HG03558 (cell line): ENCODE measurements at regions not wholly inside any gene's neighbourhood (a gene's known extent, or its start where the extent isn't known, plus 50 kb on each side); places are given as distances from the start of the nearest gene placed in this dataset.

Experiments used
- ATAC-seq: cut with Tn5 transposase; IDR thresholded peaks from one replicate; pipeline ENCODE4 v1.9.1; 2021; ENCODE audit warnings: moderate number of reproducible peaks; ENCODE audit not compliant: unreplicated experiment; ENCODE audit errors: extremely low read depth

- no peak for ATAC-seq
Observed at GRCh38 chr14:71632440-71632946, 299.7 kb upstream of the RGS6 start.

GRCh38 chr14:71636076-71636475 lies 296.2 kb upstream of the RGS6 start:
- no peak for ATAC-seq

- ATAC-seq: no peak
Observed at GRCh38 chr14:71636820-71637471, 295.3 kb upstream of the RGS6 start.

GRCh38 chr14:71638523-71639196 lies 293.6 kb upstream of the RGS6 start:
- ATAC-seq: no peak

- no peak for ATAC-seq
Observed at GRCh38 chr14:71642715-71643114, 289.5 kb upstream of the RGS6 start.

GRCh38 chr14:71645656-71646055 lies 286.6 kb upstream of the RGS6 start:
- no peak for ATAC-seq

GRCh38 chr14:71646518-71646917 lies 285.7 kb upstream of the RGS6 start:
- no peak for ATAC-seq

GRCh38 chr14:71647086-71647784 lies 285.0 kb upstream of the RGS6 start:
- no peak for ATAC-seq

GRCh38 chr14:71648725-71649124 lies 283.5 kb upstream of the RGS6 start:
- no peak for ATAC-seq

- no peak for ATAC-seq
Observed at GRCh38 chr14:71650187-71650755, 282.0 kb upstream of the RGS6 start.

GRCh38 chr14:71651228-71651627 lies 281.0 kb upstream of the RGS6 start:
- no peak for ATAC-seq

GRCh38 chr14:71652368-71652767 lies 279.9 kb upstream of the RGS6 start:
- ATAC-seq: no peak

GRCh38 chr14:71654810-71655209 lies 277.4 kb upstream of the RGS6 start:
- ATAC-seq: no peak

- ATAC-seq: no peak
Observed at GRCh38 chr14:71658261-71658860, 273.9 kb upstream of the RGS6 start.

GRCh38 chr14:71659159-71659558 lies 273.1 kb upstream of the RGS6 start:
- ATAC-seq: no peak

- no peak for ATAC-seq
Observed at GRCh38 chr14:71661441-71661840, 270.8 kb upstream of the RGS6 start.

GRCh38 chr14:71662291-71662790 lies 269.9 kb upstream of the RGS6 start:
- no peak for ATAC-seq

- no peak for ATAC-seq
Observed at GRCh38 chr14:71665157-71665556, 267.1 kb upstream of the RGS6 start.

- ATAC-seq: no peak
Observed at GRCh38 chr14:71665781-71666180, 266.4 kb upstream of the RGS6 start.

GRCh38 chr14:71666571-71667145 lies 265.6 kb upstream of the RGS6 start:
- no peak for ATAC-seq
